Liver (tissue), 3 donors: ENCODE measurements at regions not wholly inside any gene's neighbourhood (a gene's known extent, or its start where the extent isn't known, plus 50 kb on each side); places are given as distances from the start of the nearest gene placed in this dataset.

Experiments used
- EGR1 ChIP-seq, 2 donors: IDR thresholded peaks; 2 replicates each; pipeline ENCODE4 v1.6.1; 2016 to 2018; ENCODE audit warnings: antibody characterized with exemption in 2 of 2, low read depth in 2 of 2
- GABPA ChIP-seq, 2 donors: IDR thresholded peaks in 1 of 2; conservative IDR thresholded peaks in 1 of 2; 2 replicates each; pipeline ENCODE4 v1.6.1; 2016; ENCODE audit warnings: antibody characterized with exemption in 2 of 2, mild to moderate bottlenecking in 1 of 2, moderate library complexity in 1 of 2
- JUND ChIP-seq, 2 donors: IDR thresholded peaks; 2 replicates each; pipeline ENCODE4 v1.6.1; 2016; ENCODE audit warnings: antibody characterized with exemption in 2 of 2
- RAD21 ChIP-seq, 2 donors: IDR thresholded peaks; 2 replicates each; pipeline ENCODE4 v1.6.1; 2016; ENCODE audit warnings: antibody characterized with exemption in 2 of 2, mild to moderate bottlenecking in 2 of 2
- SP1 ChIP-seq: IDR thresholded peaks from 2 replicates; pipeline ENCODE4 v1.6.1; 2018; ENCODE audit warnings: antibody characterized with exemption, mild to moderate bottlenecking
- YY1 ChIP-seq: IDR thresholded peaks from 2 replicates; pipeline ENCODE4 v1.6.1; 2016; ENCODE audit warnings: antibody characterized with exemption, mild to moderate bottlenecking
- TF ChIP-seq, protein P1 (sequence below): fragments of 150-350 bp; IDR thresholded peaks from 2 replicates; pipeline ENCODE4 v1.5.1; 2017; ENCODE audit warnings: improper control_type of control experiment, low read depth, low read length; ENCODE audit not compliant: missing input control
- TF ChIP-seq, protein P2 (sequence below): IDR thresholded peaks from 2 replicates; pipeline ENCODE4 v1.6.1; 2016; ENCODE audit warnings: antibody characterized with exemption, mild to moderate bottlenecking
- TF ChIP-seq, protein P3 (sequence below): IDR thresholded peaks from 2 replicates; pipeline ENCODE4 v1.6.1; 2016; ENCODE audit warnings: antibody characterized with exemption
- donor health status: healthy.
- donor health status: healthy.

DNA sequence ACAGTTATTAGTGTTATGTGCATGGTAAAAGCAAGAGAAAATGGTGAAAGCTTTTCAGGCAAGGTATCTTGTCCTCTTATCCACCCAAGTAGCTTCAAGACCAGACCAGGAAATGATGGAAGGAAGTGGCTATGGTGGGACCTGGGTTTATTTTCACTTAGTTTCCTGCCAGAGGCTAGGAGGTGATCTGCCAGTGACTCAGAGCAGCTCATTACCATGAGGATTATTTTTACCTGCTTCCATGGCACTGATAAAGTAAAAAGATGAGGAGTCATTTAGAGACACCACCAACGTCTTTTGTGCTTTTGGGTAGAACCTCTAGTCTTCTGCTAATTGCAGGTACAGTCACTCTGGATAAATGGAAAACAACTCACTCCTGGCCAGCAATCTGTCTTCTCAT, 339.9 kb upstream of the KIRREL3 start:
- TF ChIP-seq, protein P1, sequence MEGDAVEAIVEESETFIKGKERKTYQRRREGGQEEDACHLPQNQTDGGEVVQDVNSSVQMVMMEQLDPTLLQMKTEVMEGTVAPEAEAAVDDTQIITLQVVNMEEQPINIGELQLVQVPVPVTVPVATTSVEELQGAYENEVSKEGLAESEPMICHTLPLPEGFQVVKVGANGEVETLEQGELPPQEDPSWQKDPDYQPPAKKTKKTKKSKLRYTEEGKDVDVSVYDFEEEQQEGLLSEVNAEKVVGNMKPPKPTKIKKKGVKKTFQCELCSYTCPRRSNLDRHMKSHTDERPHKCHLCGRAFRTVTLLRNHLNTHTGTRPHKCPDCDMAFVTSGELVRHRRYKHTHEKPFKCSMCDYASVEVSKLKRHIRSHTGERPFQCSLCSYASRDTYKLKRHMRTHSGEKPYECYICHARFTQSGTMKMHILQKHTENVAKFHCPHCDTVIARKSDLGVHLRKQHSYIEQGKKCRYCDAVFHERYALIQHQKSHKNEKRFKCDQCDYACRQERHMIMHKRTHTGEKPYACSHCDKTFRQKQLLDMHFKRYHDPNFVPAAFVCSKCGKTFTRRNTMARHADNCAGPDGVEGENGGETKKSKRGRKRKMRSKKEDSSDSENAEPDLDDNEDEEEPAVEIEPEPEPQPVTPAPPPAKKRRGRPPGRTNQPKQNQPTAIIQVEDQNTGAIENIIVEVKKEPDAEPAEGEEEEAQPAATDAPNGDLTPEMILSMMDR = no peak
- TF ChIP-seq JUND (IDR thresholded peaks at IDR 0.05) (no peak), GABPA (IDR thresholded peaks at IDR 0.05 in 1 of 2, conservative IDR thresholded peaks at IDR 0.05 in 1 of 2) (no peak), SP1 (no peak), RAD21 (IDR thresholded peaks at IDR 0.05) (no peak), YY1 (no peak), EGR1 (IDR thresholded peaks at IDR 0.05; ENCODE audit: low read depth in 2 of 2) (no peak)
- TF ChIP-seq, protein P2, sequence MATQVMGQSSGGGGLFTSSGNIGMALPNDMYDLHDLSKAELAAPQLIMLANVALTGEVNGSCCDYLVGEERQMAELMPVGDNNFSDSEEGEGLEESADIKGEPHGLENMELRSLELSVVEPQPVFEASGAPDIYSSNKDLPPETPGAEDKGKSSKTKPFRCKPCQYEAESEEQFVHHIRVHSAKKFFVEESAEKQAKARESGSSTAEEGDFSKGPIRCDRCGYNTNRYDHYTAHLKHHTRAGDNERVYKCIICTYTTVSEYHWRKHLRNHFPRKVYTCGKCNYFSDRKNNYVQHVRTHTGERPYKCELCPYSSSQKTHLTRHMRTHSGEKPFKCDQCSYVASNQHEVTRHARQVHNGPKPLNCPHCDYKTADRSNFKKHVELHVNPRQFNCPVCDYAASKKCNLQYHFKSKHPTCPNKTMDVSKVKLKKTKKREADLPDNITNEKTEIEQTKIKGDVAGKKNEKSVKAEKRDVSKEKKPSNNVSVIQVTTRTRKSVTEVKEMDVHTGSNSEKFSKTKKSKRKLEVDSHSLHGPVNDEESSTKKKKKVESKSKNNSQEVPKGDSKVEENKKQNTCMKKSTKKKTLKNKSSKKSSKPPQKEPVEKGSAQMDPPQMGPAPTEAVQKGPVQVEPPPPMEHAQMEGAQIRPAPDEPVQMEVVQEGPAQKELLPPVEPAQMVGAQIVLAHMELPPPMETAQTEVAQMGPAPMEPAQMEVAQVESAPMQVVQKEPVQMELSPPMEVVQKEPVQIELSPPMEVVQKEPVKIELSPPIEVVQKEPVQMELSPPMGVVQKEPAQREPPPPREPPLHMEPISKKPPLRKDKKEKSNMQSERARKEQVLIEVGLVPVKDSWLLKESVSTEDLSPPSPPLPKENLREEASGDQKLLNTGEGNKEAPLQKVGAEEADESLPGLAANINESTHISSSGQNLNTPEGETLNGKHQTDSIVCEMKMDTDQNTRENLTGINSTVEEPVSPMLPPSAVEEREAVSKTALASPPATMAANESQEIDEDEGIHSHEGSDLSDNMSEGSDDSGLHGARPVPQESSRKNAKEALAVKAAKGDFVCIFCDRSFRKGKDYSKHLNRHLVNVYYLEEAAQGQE = no peak
- TF ChIP-seq, protein P3, sequence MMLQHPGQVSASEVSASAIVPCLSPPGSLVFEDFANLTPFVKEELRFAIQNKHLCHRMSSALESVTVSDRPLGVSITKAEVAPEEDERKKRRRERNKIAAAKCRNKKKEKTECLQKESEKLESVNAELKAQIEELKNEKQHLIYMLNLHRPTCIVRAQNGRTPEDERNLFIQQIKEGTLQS = no peak
